GM19043 (cell line): ENCODE measurements at regions not wholly inside any gene's neighbourhood (a gene's known extent, or its start where the extent isn't known, plus 50 kb on each side); places are given as distances from the start of the nearest gene placed in this dataset.
"Not testable (repeated sequence)": the region's sequence is repeated elsewhere in the genome, so short reads cannot be mapped to it uniquely, and the experiment has no call there.

Experiments
- ATAC-seq: cut with Tn5 transposase; IDR thresholded peaks from one replicate; pipeline ENCODE4 v1.9.1; 2021; ENCODE audit warnings: low read depth; ENCODE audit not compliant: unreplicated experiment

DNA sequence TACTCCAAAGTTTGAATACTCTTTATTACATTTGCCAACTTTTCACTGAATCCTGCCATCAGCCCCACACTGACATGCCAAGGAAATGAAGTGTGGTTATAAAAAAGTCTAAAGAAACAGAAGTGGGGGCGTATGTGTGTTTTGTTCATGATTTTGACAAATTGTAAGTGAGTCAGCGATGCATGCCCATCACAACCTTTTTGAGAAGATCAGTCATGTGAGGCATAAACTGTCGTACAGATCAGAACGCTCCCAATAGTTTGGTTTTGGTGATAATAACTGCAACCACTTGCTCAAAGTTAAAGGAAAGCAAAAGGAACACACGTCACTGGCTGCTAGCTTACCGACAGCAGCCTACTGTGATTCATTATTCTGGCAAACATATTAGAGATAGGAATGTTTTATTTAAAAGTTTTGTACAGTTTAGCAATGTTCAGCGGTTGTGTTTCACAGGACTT, 95.6 kb downstream of the RGS2 start:
- no peak for ATAC-seq

- ATAC-seq = no peak
Measured at GRCh38 chr1:192905049-192905448, 96.2 kb downstream of the RGS2 start.

DNA sequence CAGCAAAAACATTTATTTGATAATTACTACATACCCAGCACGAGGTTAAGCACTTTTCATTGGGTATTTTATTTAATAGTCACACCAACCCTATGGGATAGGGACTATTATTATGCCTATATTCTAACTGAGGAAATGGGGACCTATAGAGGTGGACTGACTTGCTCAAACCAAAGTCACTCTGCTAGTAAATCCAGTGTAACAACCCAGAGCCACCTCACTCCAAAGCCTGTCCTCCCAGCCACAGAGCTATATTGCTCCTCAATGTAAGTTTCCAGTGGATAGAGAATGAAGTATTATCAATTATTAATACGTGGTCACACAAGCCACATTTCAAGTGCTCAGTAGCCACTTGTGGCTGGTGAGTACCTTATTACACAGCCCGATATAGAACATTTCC, 97.5 kb downstream of the RGS2 start:
- ATAC-seq = no peak

- ATAC-seq = no peak
Measured at GRCh38 chr1:192907545-192908243, 98.9 kb downstream of the RGS2 start.

DNA sequence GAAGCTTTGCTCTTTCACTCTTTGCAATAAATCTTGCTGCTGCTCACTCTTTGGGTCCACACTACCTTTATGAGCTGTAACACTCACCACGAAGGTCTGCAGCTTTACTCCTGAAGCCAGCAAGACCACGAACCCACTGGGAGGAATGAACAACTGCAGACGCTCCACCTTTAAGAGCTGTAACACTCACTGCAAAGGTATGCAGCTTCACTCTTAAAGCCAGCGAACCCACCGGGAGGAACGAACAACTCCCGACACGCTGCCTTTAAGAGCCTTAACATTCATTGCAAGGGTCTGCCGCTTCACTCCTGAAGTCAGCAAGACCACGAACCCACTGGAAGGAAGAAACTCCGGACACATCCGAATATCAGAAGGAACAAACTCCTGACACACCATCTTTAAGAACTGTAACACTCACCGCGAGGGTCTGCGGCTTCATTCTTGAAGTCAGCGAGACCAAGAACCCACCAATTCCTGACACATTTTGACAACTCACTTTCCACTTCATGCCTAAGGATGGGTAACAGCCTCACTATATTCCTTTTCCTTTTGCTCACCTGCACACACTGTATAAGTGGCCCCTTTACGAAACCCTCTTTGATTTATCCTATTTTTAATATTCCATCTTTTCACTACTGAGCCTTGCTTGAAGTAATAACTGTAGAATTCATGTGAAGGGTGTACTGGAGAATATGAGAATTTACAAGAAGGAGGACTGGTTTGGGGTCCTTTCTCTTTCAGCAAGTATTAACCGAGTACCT, 103.2 kb downstream of the RGS2 start:
- ATAC-seq = not testable (repeated sequence)

GRCh38 chr1:192913683-192914082, 104.8 kb downstream of the RGS2 start:
- no peak for ATAC-seq

DNA sequence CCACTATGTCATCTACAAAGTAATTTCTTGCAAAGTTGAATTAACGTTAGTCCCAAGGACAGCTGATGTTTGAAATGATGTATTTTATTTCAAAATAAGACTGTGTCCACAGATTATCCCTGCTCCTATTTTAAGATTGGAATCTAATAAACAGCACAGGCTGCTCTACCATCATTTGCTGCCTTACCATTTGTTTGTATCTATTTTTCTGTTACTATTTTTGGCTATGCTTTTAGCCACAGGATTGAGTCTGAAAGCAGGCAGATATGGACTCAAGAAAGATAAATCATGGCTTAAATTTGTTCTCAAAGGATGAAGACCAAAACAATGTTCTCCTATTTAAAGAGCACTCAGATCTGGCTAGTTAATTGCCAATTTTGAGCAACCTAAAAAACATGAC, 105.3 kb downstream of the RGS2 start:
- ATAC-seq = no peak

- ATAC-seq = no peak
Measured at GRCh38 chr1:192914696-192915095, 105.9 kb downstream of the RGS2 start.

DNA sequence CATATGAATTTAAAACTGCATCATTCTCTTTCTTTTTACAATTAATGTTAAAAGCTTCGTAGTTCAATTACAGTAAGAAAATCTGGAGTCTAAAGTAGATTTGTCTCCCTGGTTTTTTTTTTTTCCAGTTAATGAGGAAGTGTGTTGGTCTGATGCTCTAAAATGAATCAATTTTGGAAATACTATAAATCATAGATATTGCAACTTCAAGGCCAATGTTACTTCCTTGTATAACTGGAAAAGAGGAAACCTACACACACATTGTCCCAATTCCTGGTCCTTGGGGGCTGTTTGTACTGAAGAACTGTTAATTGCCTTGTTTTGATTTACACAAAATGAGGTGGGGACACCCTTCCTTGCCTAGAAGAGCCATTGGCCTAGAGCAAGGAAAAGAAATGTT, 107.2 kb downstream of the RGS2 start:
- ATAC-seq = no peak

DNA sequence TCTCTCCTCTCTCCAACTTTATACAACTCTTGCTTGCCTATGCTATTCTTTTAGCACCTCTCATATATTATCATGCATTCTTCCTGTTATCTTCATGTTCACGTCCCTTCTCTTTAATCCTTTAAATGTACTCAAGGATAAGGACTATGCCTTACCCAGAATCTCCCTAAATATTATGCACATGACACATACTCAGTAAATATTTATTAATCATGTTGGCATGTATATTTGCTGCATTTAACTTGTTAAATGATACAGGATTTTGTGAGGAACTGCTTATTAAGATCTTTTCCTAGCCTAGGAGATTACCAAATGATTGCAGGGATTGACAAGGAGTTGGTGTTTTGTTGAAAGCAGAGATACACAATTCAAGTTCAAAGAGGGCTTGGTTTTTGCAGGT, 109.4 kb downstream of the RGS2 start:
- no peak for ATAC-seq

DNA sequence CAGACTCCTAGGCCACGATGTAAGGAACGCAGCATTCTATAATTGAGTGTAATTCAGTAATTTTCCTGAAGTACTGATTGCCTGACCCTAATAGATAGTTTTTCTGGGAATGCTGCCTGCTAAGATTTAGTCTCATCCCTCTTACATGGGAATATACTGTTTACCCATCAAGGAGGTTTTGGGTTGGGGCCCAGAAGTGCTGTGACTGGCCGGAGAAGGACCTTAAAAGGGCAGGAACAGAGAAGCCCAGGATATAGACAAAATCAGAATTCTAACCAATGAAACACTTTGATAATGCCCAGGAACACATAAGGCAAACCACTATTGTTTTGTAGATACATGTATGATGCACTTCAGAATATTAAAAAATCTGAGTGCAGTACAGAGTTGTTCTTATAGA, 111.6 kb downstream of the RGS2 start:
- ATAC-seq = no peak

DNA sequence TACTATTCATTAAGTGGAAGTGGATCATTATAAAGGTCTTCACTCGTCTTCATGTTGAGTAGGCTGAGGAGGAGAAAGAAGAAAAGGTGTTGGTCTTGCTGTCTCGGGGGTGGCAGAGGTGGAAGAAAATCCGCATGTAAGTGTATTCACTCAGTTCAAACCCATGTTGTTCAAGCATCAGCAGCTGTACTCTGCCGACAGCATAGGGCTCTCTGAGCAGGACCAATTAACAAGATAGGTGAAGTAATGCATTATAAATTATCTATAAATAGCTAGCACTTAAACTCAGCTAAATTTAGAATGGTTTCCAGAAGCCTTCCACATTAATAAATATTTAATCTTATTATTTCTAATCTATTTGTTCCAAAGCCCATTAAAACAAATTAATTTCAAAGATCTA, 116.8 kb downstream of the RGS2 start:
- ATAC-seq = no peak

DNA sequence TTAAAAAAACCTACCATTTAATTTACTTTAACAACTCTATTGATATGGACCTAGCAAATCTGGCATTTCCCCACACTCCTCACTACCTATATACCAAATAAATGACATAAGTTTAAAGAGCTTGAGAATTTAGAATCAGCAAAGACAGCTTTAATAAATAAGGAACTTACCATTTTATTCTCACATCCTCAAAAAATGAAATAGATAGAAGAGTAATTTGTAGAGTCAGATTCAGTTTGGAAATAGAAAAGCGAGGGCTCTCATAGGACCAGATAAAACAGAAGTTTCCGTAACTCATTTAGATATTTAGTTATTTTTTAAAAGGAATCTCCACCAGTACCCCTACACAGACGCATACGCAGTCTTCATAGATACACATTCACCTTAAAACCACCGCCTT, 117.9 kb downstream of the RGS2 start:
- ATAC-seq = no peak

GRCh38 chr1:192927496-192927895, 118.7 kb downstream of the RGS2 start:
- ATAC-seq = no peak

DNA sequence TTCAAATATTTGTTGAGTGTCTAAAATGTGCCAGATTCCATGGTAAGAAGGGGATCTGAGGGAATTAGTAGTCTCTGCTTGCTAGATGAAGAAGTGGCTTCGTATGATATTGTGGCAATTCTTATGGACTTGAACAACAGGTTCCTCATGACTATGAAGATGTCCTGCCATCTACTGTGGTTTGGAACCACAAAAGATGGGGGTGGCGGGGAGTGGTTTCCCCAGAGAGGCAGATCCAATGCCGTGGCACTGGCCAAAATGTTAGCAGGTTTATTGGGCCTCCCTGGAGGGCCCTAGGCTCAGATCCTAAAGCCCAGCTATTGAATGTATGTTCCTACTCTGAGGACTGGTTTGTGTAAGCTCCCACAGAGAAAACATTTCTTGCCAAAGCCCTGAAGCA, 120.8 kb downstream of the RGS2 start:
- ATAC-seq = no peak

DNA sequence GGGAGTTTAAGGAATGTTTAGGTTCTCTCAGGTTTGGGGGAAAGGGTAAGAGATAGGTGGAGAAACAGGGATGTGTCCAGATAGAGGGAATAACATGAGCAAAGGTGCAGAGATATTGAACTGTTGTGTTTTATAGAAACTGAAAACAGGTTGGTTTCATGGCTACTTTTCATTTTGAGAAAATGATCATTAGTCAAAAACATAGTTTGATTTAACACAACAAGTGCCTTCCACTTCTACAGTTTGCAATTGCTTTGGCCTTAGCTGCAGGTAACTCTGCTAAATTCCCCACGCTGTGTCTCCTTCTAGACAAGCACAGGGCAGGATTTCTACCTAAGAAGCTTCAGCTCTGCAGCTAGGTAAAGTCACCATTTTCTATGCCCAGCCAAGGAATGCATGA, 124.9 kb downstream of the RGS2 start:
- ATAC-seq = no peak

DNA sequence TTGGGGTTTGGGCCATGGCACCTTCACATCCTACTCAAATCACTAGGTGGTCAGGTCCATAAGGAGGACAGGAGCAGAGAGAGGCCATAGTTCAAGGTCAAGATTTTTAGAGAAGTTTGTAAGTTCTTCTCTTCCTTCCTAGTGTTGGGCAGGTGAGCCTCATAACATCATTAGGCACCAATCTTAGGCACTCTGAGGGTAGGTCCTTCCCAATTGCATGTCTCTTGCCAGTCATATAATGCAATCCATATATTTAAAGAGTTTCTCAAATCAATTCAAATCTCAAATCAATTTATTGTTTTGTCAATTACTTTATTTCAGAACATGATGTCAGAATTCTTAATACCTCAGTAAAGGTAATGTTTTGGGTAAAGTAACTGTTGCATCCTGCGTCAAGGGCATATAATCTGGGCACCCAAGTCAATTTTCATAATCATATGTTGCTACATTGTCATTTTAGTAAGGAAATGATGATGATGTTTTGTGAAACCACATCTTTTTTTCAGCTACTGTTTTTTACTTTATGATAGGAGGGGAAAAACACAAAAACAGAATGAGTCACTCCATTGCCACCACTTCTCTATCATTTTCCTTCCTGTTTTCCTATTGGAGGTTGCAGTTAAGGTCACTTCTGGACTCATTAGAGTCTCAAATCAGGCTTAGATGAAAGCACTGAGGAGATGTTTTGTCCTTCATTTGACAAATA, 122.7 kb downstream of the UCHL5 start:
- no peak for ATAC-seq

DNA sequence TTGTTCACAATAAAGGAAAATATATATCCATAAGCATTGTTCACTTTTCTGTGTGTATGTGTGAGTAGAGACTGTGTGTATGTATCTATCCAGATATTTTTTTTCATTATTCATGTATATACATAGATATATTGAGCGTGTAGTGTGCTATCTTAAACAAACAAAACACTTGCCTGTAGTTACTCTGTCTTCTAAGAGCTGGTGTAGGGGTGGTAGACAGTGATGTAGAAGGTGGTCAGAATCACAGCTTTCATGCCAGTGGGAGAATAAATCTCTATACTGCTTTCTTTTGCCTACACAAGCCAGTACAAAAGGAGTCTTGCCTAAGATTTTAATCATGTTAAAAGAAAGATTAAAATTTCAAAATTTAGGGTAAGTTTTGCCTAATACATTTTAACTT, 122.0 kb downstream of the UCHL5 start:
- no peak for ATAC-seq

GRCh38 chr1:192939440-192939839, 119.7 kb downstream of the UCHL5 start:
- ATAC-seq = no peak

- ATAC-seq = no peak
Measured at GRCh38 chr1:192940658-192941057, 118.5 kb downstream of the UCHL5 start.

GRCh38 chr1:192941722-192942411, 117.3 kb downstream of the UCHL5 start:
- no peak for ATAC-seq
